DND-41 (cell line): ENCODE measurements at regions not wholly inside any gene's neighbourhood (a gene's known extent, or its start where the extent isn't known, plus 50 kb on each side); places are given as distances from the start of the nearest gene placed in this dataset.

ENCODE experiments used
- ATAC-seq: fragments of 200-7000 bp; cut with Tn5 transposase; 3 replicates; pipeline ENCODE4 v1.9.1; 2021; ENCODE audit warnings: low read depth; ENCODE audit not compliant: insufficient read depth
- DNase-seq: peaks from one replicate; pipeline ENCODE4 v3.0.0-alpha.2; 2020
- H2AFZ ChIP-seq: 2 replicates; pipeline ENCODE4 v1.6.0; 2012; ENCODE audit warnings: low read depth, low read length
- H3K27ac ChIP-seq: 2 replicates; pipeline ENCODE4 v1.5.1; 2012; ENCODE audit warnings: low read length, inconsistent platforms
- H3K27me3 ChIP-seq: fragments of 200-600 bp; sonication (generic); 2 replicates; pipeline ENCODE4 v1.6.0; 2012; ENCODE audit warnings: low read length, mild to moderate bottlenecking, inconsistent platforms; ENCODE audit not compliant: insufficient read depth, poor library complexity
- H3K36me3 ChIP-seq: 2 replicates; pipeline ENCODE4 v1.5.1; 2012; ENCODE audit warnings: low read length, inconsistent platforms; ENCODE audit not compliant: insufficient read depth
- H3K4me1 ChIP-seq: 2 replicates; pipeline ENCODE4 v1.5.1; 2012; ENCODE audit warnings: mild to moderate bottlenecking, low read length; ENCODE audit not compliant: insufficient read depth
- H3K4me2 ChIP-seq: 2 replicates; pipeline ENCODE4 v1.6.0; 2012; ENCODE audit warnings: mild to moderate bottlenecking, moderate library complexity, low read length, inconsistent platforms; ENCODE audit not compliant: insufficient read depth
- H3K4me3 ChIP-seq, 2 experiments: fragments of 200-600 bp in 1 of 2; shearing (Covaris generic) in 1 of 2; 2 replicates each; pipeline ENCODE4 v1.5.1; 2012 to 2016; ENCODE audit warnings: inconsistent platforms in 2 of 2, low read length in 2 of 2, mild to moderate bottlenecking in 2 of 2, low read depth in 1 of 2, moderate library complexity in 1 of 2
- H3K79me2 ChIP-seq: 2 replicates; pipeline ENCODE4 v1.6.0; 2012; ENCODE audit warnings: low read length, inconsistent platforms; ENCODE audit not compliant: insufficient read depth
- H3K9ac ChIP-seq: 2 replicates; pipeline ENCODE4 v1.6.0; 2012; ENCODE audit warnings: low read depth, mild to moderate bottlenecking, inconsistent platforms, low read length, moderate library complexity
- H3K9me3 ChIP-seq: 2 replicates; pipeline ENCODE4 v1.5.1; 2012; ENCODE audit warnings: low read length, moderate library complexity, mild to moderate bottlenecking, inconsistent platforms; ENCODE audit not compliant: insufficient read depth, severe bottlenecking
- H4K20me1 ChIP-seq: 2 replicates; pipeline ENCODE4 v1.6.0; 2012; ENCODE audit warnings: low read length; ENCODE audit not compliant: insufficient read depth
- EZH2 ChIP-seq: IDR thresholded peaks from 3 replicates; pipeline ENCODE4 v1.6.1; 2012; ENCODE audit warnings: borderline replicate concordance, low read depth, mild to moderate bottlenecking, moderate library complexity, low read length, inconsistent platforms; ENCODE audit not compliant: severe bottlenecking
- TF ChIP-seq, protein P1 (sequence below): IDR thresholded peaks from 2 replicates; pipeline ENCODE4 v1.5.1; 2012; ENCODE audit warnings: borderline replicate concordance, low read length, moderate library complexity, mild to moderate bottlenecking; ENCODE audit not compliant: poor library complexity, severe bottlenecking; ENCODE audit errors: extremely low read depth

DNA sequence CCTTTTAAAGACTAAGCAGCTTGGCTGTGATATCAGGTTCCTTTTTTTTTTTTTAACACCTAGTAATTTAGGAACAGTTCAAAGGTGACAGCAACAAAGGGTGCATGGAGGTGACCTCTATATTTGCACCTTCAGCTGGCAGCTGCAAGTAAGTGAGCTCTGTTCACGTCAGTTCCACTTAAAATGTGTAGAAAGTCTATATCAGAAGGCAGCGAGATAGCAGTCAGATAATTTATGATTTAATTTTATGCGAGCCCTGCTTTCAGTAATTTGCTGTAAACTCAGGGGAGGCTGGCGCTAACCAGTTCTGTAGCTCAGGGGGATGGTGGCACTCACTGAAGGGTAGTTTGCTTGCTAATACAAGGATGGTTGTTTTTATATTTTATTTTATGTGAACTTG lies 602.8 kb upstream of the MMS22L start:
- Histone ChIP-seq H3K4me2 (no peak overlapping the region), H3K27ac (no peak overlapping the region), H4K20me1 (no peaks in the 10 kb centered on the region), H3K4me3 (no peak overlapping the region), H3K36me3 (no peaks in the 10 kb centered on the region), H3K27me3 (no peaks in the 10 kb centered on the region), H3K4me1 (no peaks in the 10 kb centered on the region), H3K9ac (no peak overlapping the region), H3K79me2 (no peaks in the 10 kb centered on the region), H3K9me3 (no peaks in the 10 kb centered on the region), H2AFZ (no peak overlapping the region)
- ATAC-seq: no peak
- TF ChIP-seq, protein P1, sequence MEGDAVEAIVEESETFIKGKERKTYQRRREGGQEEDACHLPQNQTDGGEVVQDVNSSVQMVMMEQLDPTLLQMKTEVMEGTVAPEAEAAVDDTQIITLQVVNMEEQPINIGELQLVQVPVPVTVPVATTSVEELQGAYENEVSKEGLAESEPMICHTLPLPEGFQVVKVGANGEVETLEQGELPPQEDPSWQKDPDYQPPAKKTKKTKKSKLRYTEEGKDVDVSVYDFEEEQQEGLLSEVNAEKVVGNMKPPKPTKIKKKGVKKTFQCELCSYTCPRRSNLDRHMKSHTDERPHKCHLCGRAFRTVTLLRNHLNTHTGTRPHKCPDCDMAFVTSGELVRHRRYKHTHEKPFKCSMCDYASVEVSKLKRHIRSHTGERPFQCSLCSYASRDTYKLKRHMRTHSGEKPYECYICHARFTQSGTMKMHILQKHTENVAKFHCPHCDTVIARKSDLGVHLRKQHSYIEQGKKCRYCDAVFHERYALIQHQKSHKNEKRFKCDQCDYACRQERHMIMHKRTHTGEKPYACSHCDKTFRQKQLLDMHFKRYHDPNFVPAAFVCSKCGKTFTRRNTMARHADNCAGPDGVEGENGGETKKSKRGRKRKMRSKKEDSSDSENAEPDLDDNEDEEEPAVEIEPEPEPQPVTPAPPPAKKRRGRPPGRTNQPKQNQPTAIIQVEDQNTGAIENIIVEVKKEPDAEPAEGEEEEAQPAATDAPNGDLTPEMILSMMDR: no peak
- no peak for TF ChIP-seq EZH2
- DNase-seq: no peak

DNA sequence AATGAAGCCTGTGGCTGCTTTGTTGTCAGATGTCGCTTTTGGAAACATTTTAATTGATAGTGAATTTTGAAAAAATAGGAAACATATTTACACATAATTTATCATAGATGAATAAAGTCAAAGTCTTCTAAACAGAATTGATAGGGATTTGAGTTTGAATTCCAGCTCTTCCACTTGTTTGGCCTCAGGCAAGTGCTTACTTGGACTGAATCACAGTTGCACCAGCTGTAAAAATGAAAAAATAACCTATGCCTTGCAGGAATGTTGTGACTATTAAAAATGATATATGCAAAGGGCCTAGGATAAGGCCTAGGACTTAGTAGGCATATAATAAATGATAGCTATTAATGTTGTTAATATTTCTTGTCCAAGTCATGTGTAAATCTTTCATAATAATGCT lies 618.5 kb upstream of the MMS22L start:
- no peaks in the 10 kb centered on the region for H4K20me1 ChIP-seq
- no peaks in the 10 kb centered on the region for H3K9me3 ChIP-seq
- no peak overlapping the region for H3K4me3 ChIP-seq
- H3K27ac ChIP-seq: no peak overlapping the region
- TF ChIP-seq, protein P1: no peak
- TF ChIP-seq EZH2: no peak
- ATAC-seq (no peak), DNase-seq (no peak)
- no peak overlapping the region for H3K4me2 ChIP-seq
- H3K36me3 ChIP-seq: no peaks in the 10 kb centered on the region
- H3K27me3 ChIP-seq: no peaks in the 10 kb centered on the region
- no peaks in the 10 kb centered on the region for H3K79me2 ChIP-seq
- H3K4me1 ChIP-seq: no peaks in the 10 kb centered on the region
- no peak overlapping the region for H3K9ac ChIP-seq
- no peak overlapping the region for H2AFZ ChIP-seq

DNA sequence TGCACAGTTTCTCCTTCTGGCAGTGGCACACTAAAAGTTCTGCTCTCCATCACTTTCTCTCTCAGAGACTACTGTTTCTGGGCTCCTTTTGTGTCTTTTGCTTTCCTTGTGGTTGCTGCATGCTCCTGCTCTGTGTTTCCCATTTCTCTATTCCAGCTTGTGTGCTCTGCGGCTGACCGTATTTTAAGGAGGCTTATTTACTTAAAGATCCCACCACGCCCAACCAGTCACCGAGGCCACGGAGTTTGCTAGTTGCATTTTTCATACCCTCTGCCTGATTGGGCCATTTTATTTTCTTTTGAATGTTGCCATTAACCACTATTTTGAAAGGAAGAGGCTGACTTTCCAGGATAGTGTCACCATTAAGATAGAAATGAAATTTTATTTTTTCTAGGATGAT lies 626.4 kb upstream of the MMS22L start:
- TF ChIP-seq, protein P1: no peak
- no peak for TF ChIP-seq EZH2
- no peak for ATAC-seq
- DNase-seq: no peak

DNA sequence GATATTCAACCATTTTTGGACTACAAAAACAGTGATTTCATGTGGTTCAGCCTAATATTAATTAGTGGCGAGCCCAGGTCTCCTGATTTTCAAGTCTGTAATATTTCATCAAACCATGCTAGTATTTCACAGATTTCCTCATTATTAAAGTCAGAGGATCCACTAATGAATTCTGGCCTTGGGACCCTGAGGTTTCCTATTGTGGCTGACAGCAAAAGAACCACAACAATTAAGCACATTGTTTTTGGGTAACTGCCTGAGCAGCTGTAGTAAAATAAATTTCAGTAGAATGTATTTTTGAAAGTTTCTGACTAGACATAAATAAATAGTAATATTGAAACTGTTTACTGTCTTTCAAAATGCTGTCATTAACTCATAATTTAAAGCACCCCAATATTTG lies 630.7 kb upstream of the MMS22L start:
- Histone ChIP-seq H3K4me2 (no peak overlapping the region), H3K36me3 (no peaks in the 10 kb centered on the region), H4K20me1 (no peaks in the 10 kb centered on the region), H3K9me3 (no peaks in the 10 kb centered on the region), H2AFZ (no peak overlapping the region), H3K27me3 (no peaks in the 10 kb centered on the region), H3K79me2 (no peaks in the 10 kb centered on the region), H3K9ac (no peak overlapping the region), H3K4me1 (no peaks in the 10 kb centered on the region), H3K4me3 (no peak overlapping the region), H3K27ac (no peak overlapping the region)
- DNase-seq: no peak
- TF ChIP-seq EZH2: no peak
- TF ChIP-seq, protein P1: no peak
- ATAC-seq: no peak

More for the DNA sequence above, 626.4 kb upstream of the MMS22L start:
- no peaks in the 10 kb centered on the region for H3K79me2 ChIP-seq
- no peaks in the 10 kb centered on the region for H3K4me1 ChIP-seq
- H4K20me1 ChIP-seq: no peaks in the 10 kb centered on the region
- no peak overlapping the region for H3K4me3 ChIP-seq
- no peak overlapping the region for H3K9ac ChIP-seq
- H3K27me3 ChIP-seq: no peaks in the 10 kb centered on the region
- no peak overlapping the region for H3K27ac ChIP-seq
- no peak overlapping the region for H2AFZ ChIP-seq
- H3K4me2 ChIP-seq: no peak overlapping the region
- no peaks in the 10 kb centered on the region for H3K36me3 ChIP-seq
- no peaks in the 10 kb centered on the region for H3K9me3 ChIP-seq
